HEK293 (cell line): ENCODE measurements at regions not wholly inside any gene's neighbourhood (a gene's known extent, or its start where the extent isn't known, plus 50 kb on each side); places are given as distances from the start of the nearest gene placed in this dataset.
A peak's percentile ranks its signal among the peaks of the same experiment; 100 is the strongest.
"Not testable (repeated sequence)": the region's sequence is repeated elsewhere in the genome, so short reads cannot be mapped to it uniquely, and the experiment has no call there.

Experiments used
- CTCF ChIA-PET: fragments of 350-600 bp; formaldehyde crosslinking; extraction: SDS; loops from one replicate; lab custom pipeline; 2021; ENCODE audit warnings: antibody characterized with exemption; lab: Yijun Ruan, JAX
- POLR2A ChIA-PET: fragments of 300-600 bp; formaldehyde crosslinking; extraction: SDS; loops from one replicate; lab custom pipeline; 2020; ENCODE audit warnings: antibody characterized with exemption, inconsistent platforms; lab: Yijun Ruan, JAX
- H3K27ac ChIP-seq: fragments of 200-500 bp; sonication (Bioruptor generic); 2 replicates; pipeline ENCODE4 v1.5.1; 2014; ENCODE audit warnings: low read depth, low read length, control low read depth, inconsistent platforms; ENCODE audit errors: extremely low read depth
- H3K36me3 ChIP-seq, 2 experiments: fragments of 200-500 bp in 1 of 2; sonication (Bioruptor generic) in 1 of 2; 1 replicate in 1 of 2; 2 replicates in 1 of 2; pipeline ENCODE4 v1.5.1; 2014 to 2017; ENCODE audit warnings: inconsistent platforms in 2 of 2, low read length in 2 of 2; ENCODE audit not compliant: control insufficient read depth in 2 of 2, insufficient read depth in 1 of 2
- H3K4me1 ChIP-seq: fragments of 200-500 bp; sonication (Bioruptor generic); 2 replicates; pipeline ENCODE4 v1.5.1; 2014; ENCODE audit warnings: mild to moderate bottlenecking, low read length, inconsistent platforms; ENCODE audit not compliant: control insufficient read depth, insufficient read depth
- H3K4me3 ChIP-seq: 2 replicates; pipeline ENCODE4 v1.5.1; 2011; ENCODE audit warnings: low read depth, mild to moderate bottlenecking, control low read depth, low read length, moderate library complexity
- H3K9me3 ChIP-seq: fragments of 200-500 bp; sonication (Bioruptor generic); 2 replicates; pipeline ENCODE4 v1.5.1; 2014; ENCODE audit warnings: low read depth, low read length, inconsistent platforms; ENCODE audit not compliant: control insufficient read depth, insufficient read depth
- BCL11A ChIP-seq: fragments of 450-650 bp; formaldehyde crosslinking; IDR thresholded peaks from 2 replicates; pipeline ENCODE4 v1.5.1; 2016; ENCODE audit warnings: low read depth, missing biosample characterization, missing genetic modification characterization
- BCL6B ChIP-seq: fragments of 450-650 bp; formaldehyde crosslinking; IDR thresholded peaks from 2 replicates; pipeline ENCODE4 v1.5.1; 2017; ENCODE audit warnings: missing biosample characterization, missing genetic modification characterization
- GLIS2 ChIP-seq: fragments of 450-650 bp; formaldehyde crosslinking; IDR thresholded peaks from 2 replicates; pipeline ENCODE4 v1.5.1; 2016; ENCODE audit warnings: missing biosample characterization, missing genetic modification characterization
- KLF7 ChIP-seq: fragments of 450-650 bp; formaldehyde crosslinking; IDR thresholded peaks from 2 replicates; pipeline ENCODE4 v1.5.1; 2016; ENCODE audit warnings: missing biosample characterization, missing genetic modification characterization, borderline replicate concordance
- SALL2 ChIP-seq: fragments of 450-650 bp; formaldehyde crosslinking; IDR thresholded peaks from 2 replicates; pipeline ENCODE4 v1.5.0; 2017; ENCODE audit warnings: missing biosample characterization, mild to moderate bottlenecking, missing genetic modification characterization, borderline replicate concordance
- TCF7L2 ChIP-seq: IDR thresholded peaks from 2 replicates; pipeline ENCODE4 v1.6.1; 2011; ENCODE audit warnings: low read depth, mild to moderate bottlenecking, inconsistent platforms, low read length, moderate library complexity, borderline replicate concordance
- YY1 ChIP-seq: fragments of 450-650 bp; formaldehyde crosslinking; IDR thresholded peaks from 2 replicates; pipeline ENCODE4 v1.5.1; 2018; ENCODE audit warnings: missing biosample characterization, missing genetic modification characterization
- ZBTB10 ChIP-seq: fragments of 450-650 bp; formaldehyde crosslinking; IDR thresholded peaks from 2 replicates; pipeline ENCODE4 v1.5.1; 2016; ENCODE audit warnings: missing biosample characterization, missing genetic modification characterization
- ZBTB11 ChIP-seq: fragments of 450-650 bp; formaldehyde crosslinking; conservative IDR thresholded peaks from 2 replicates; pipeline ENCODE4 v1.5.1; 2016; ENCODE audit warnings: low read depth, missing biosample characterization, missing genetic modification characterization
- ZBTB20 ChIP-seq: fragments of 450-650 bp; formaldehyde crosslinking; IDR thresholded peaks from 2 replicates; pipeline ENCODE4 v1.5.1; 2016; ENCODE audit warnings: missing biosample characterization, missing genetic modification characterization
- ZFP37 ChIP-seq: fragments of 450-650 bp; formaldehyde crosslinking; IDR thresholded peaks from 2 replicates; pipeline ENCODE4 v1.5.1; 2016; ENCODE audit warnings: missing biosample characterization, missing genetic modification characterization
- ZNF146 ChIP-seq: fragments of 450-650 bp; formaldehyde crosslinking; IDR thresholded peaks from 2 replicates; pipeline ENCODE4 v1.5.1; 2016; ENCODE audit warnings: missing biosample characterization, missing genetic modification characterization
- ZNF2 ChIP-seq: fragments of 450-650 bp; formaldehyde crosslinking; IDR thresholded peaks from 2 replicates; pipeline ENCODE4 v1.5.1; 2016; ENCODE audit warnings: missing biosample characterization, missing genetic modification characterization
- ZNF24 ChIP-seq: fragments of 450-650 bp; formaldehyde crosslinking; IDR thresholded peaks from 2 replicates; pipeline ENCODE4 v1.5.1; 2016; ENCODE audit warnings: missing biosample characterization, missing genetic modification characterization
- ZNF292 ChIP-seq: fragments of 450-650 bp; formaldehyde crosslinking; IDR thresholded peaks from 2 replicates; pipeline ENCODE4 v1.5.1; 2016; ENCODE audit warnings: low read depth, missing biosample characterization, missing genetic modification characterization, borderline replicate concordance
- ZNF391 ChIP-seq: fragments of 450-650 bp; formaldehyde crosslinking; IDR thresholded peaks from 2 replicates; pipeline ENCODE4 v1.5.1; 2016; ENCODE audit warnings: low read depth, missing biosample characterization, missing genetic modification characterization, borderline replicate concordance
- ZNF433 ChIP-seq: fragments of 450-650 bp; formaldehyde crosslinking; IDR thresholded peaks from 2 replicates; pipeline ENCODE4 v1.5.1; 2016; ENCODE audit warnings: missing biosample characterization, missing genetic modification characterization, low read depth
- ZNF488 ChIP-seq: fragments of 450-650 bp; formaldehyde crosslinking; IDR thresholded peaks from 2 replicates; pipeline ENCODE4 v1.5.1; 2016; ENCODE audit warnings: missing biosample characterization, missing genetic modification characterization
- ZNF580 ChIP-seq: fragments of 450-650 bp; formaldehyde crosslinking; IDR thresholded peaks from 2 replicates; pipeline ENCODE4 v1.5.1; 2016; ENCODE audit warnings: missing biosample characterization, missing genetic modification characterization
- ZNF623 ChIP-seq: fragments of 450-650 bp; formaldehyde crosslinking; IDR thresholded peaks from 2 replicates; pipeline ENCODE4 v1.5.1; 2016; ENCODE audit warnings: missing biosample characterization, missing genetic modification characterization
- ZNF747 ChIP-seq: fragments of 450-650 bp; formaldehyde crosslinking; IDR thresholded peaks from 2 replicates; pipeline ENCODE4 v1.5.1; 2016; ENCODE audit warnings: missing biosample characterization, missing genetic modification characterization
- ZSCAN30 ChIP-seq: fragments of 450-650 bp; IDR thresholded peaks from 2 replicates; pipeline ENCODE4 v1.5.1; 2018; ENCODE audit warnings: missing biosample characterization, mild to moderate bottlenecking, missing genetic modification characterization, moderate library complexity

GRCh38 chr5:56725711-56726411 lies 89.5 kb upstream of the MAP3K1 start:
- ChIA-PET CTCF (no interaction called here), POLR2A (no interaction called here)
- no peak for TF ChIP-seq ZNF2 (tag by site-specific recombination)
- no peak for TF ChIP-seq ZNF488
- TF ChIP-seq ZBTB11 (tag by site-specific recombination) = no peak
- no peak for TF ChIP-seq ZSCAN30 (tag by site-specific recombination)
- TF ChIP-seq ZNF433 (tag by site-specific recombination) = no peak
- TF ChIP-seq ZBTB20 (tag by site-specific recombination) = no peak
- TF ChIP-seq GLIS2 (tag by site-specific recombination) = no peak
- no peak for TF ChIP-seq ZNF391 (tag by site-specific recombination)
- no peak for TF ChIP-seq KLF7 (tag by site-specific recombination)
- TF ChIP-seq YY1 (tag by site-specific recombination) = no peak
- TF ChIP-seq ZNF623 (tag by site-specific recombination) = no peak
- H3K27ac ChIP-seq = no peak overlapping the region
- no peaks in the 10 kb centered on the region for H3K36me3 ChIP-seq
- no peak overlapping the region for H3K4me3 ChIP-seq
- H3K4me1 ChIP-seq = no peaks in the 10 kb centered on the region
- H3K9me3 ChIP-seq = no peaks in the 10 kb centered on the region

GRCh38 chr5:56724857-56725256 lies 90.5 kb upstream of the MAP3K1 start:
- POLR2A ChIA-PET, H3K4me3 ChIP-seq, CTCF ChIA-PET, H3K27ac ChIP-seq, H3K4me1 ChIP-seq, H3K36me3 ChIP-seq, H3K9me3 ChIP-seq: not testable (repeated sequence)
- 0 out of 2 replicates have a peak, but pooled peaks have one; percentile 54 for TF ChIP-seq ZNF580
- TF ChIP-seq ZNF146 = peak; percentile 78

- Histone ChIP-seq H3K4me3 (no peak overlapping the region), H3K36me3 (no peaks in the 10 kb centered on the region), H3K27ac (no peak overlapping the region), H3K9me3 (no peaks in the 10 kb centered on the region), H3K4me1 (no peaks in the 10 kb centered on the region)
- CTCF ChIA-PET = interaction anchor here (0.7 kb wide), 1 partner anchor 32 kb away, joined by 3 read pairs; no protein-coding TSS in a partner anchor
- POLR2A ChIA-PET = no interaction called here
- TF ChIP-seq ZNF747 (tag by site-specific recombination) = no peak
- TF ChIP-seq BCL11A = no peak
- no peak for TF ChIP-seq ZFP37 (tag by site-specific recombination)
- TF ChIP-seq ZNF24 (tag by site-specific recombination) = no peak
- TF ChIP-seq SALL2 = no peak
- no peak for TF ChIP-seq TCF7L2
- TF ChIP-seq ZNF2 (tag by site-specific recombination) = no peak
- no peak for TF ChIP-seq ZBTB10
- TF ChIP-seq BCL6B (tag by site-specific recombination) = no peak
- TF ChIP-seq ZNF292 = no peak
Observed at GRCh38 chr5:56722317-56722716, 93.0 kb upstream of the MAP3K1 start.
